ENCODE measurements at regions not wholly inside any gene's neighbourhood (a gene's known extent, or its start where the extent isn't known, plus 50 kb on each side); places are given as distances from the start of the nearest gene placed in this dataset.

- TF ChIP-seq CTCF (IDR thresholded peaks at IDR 0.05; ENCODE audit: low read depth, low read length, missing control alignments): no peak
- Histone ChIP-seq H3K4me3 (ENCODE audit: low read depth, low read length) (no peak overlapping the region), H3K27ac (no peak overlapping the region), H3K36me3 (replicated peaks) (no peaks in the 10 kb centered on the region), H3K27me3 (replicated peaks) (no peaks in the 10 kb centered on the region)
- in situ Hi-C loops (cut with HindIII; ENCODE audit: low pct_ligation_motif_present, low sequenced_read_pairs): no loop called here
- no peak for DNase-seq
Observed at GRCh38 chr20:52880997-52881396, 91.2 kb upstream of the TSHZ2 start.

- H3K36me3 ChIP-seq (replicated peaks): no peaks in the 10 kb centered on the region
- no peak for TF ChIP-seq CTCF (IDR thresholded peaks at IDR 0.05; ENCODE audit: low read depth, low read length, missing control alignments)
- in situ Hi-C loops (cut with HindIII; ENCODE audit: low pct_ligation_motif_present, low sequenced_read_pairs): no loop called here
Observed at GRCh38 chr20:52880259-52880658, 91.9 kb upstream of the TSHZ2 start.

GRCh38 chr20:52874241-52874640, 97.9 kb upstream of the TSHZ2 start:
- no peak for DNase-seq
- Histone ChIP-seq H3K4me3 (ENCODE audit: low read depth, low read length) (no peak overlapping the region), H3K27me3 (replicated peaks) (no peaks in the 10 kb centered on the region), H3K27ac (no peak overlapping the region), H3K36me3 (replicated peaks) (no peaks in the 10 kb centered on the region)
- no peak for TF ChIP-seq CTCF (IDR thresholded peaks at IDR 0.05; ENCODE audit: low read depth, low read length, missing control alignments)
- in situ Hi-C loops (cut with HindIII; ENCODE audit: low pct_ligation_motif_present, low sequenced_read_pairs): no loop called here

More at GRCh38 chr20:52880259-52880658, 91.9 kb upstream of the TSHZ2 start:
- no peak for DNase-seq
- no peak overlapping the region for H3K4me3 ChIP-seq (ENCODE audit: low read depth, low read length)
- no peak overlapping the region for H3K27ac ChIP-seq
- no peaks in the 10 kb centered on the region for H3K27me3 ChIP-seq (replicated peaks)

GRCh38 chr20:52869698-52870501, 102.3 kb upstream of the TSHZ2 start:
- no peak overlapping the region for H3K27ac ChIP-seq
- DNase-seq: no peak
- no peak for TF ChIP-seq CTCF (IDR thresholded peaks at IDR 0.05; ENCODE audit: low read depth, low read length, missing control alignments)
- H3K4me3 ChIP-seq (ENCODE audit: low read depth, low read length): no peak overlapping the region
- H3K36me3 ChIP-seq (replicated peaks): no peaks in the 10 kb centered on the region
- H3K27me3 ChIP-seq (replicated peaks): no peaks in the 10 kb centered on the region
- in situ Hi-C loops (cut with HindIII; ENCODE audit: low pct_ligation_motif_present, low sequenced_read_pairs): no loop called here

- in situ Hi-C loops (cut with HindIII; ENCODE audit: low pct_ligation_motif_present, low sequenced_read_pairs): no loop called here
- no peak overlapping the region for H3K4me3 ChIP-seq (ENCODE audit: low read depth, low read length)
- H3K36me3 ChIP-seq (replicated peaks): no peaks in the 10 kb centered on the region
- H3K27me3 ChIP-seq (replicated peaks): no peaks in the 10 kb centered on the region
- DNase-seq: no peak
- TF ChIP-seq CTCF (IDR thresholded peaks at IDR 0.05; ENCODE audit: low read depth, low read length, missing control alignments): no peak
- no peak overlapping the region for H3K27ac ChIP-seq
Observed at GRCh38 chr20:52869276-52869675, 102.9 kb upstream of the TSHZ2 start.

- Histone ChIP-seq H3K27ac (no peak overlapping the region), H3K27me3 (replicated peaks) (no peaks in the 10 kb centered on the region), H3K4me3 (ENCODE audit: low read depth, low read length) (no peak overlapping the region), H3K36me3 (replicated peaks) (no peaks in the 10 kb centered on the region)
- in situ Hi-C loops (cut with HindIII; ENCODE audit: low pct_ligation_motif_present, low sequenced_read_pairs): no loop called here
- no peak for DNase-seq
- TF ChIP-seq CTCF (IDR thresholded peaks at IDR 0.05; ENCODE audit: low read depth, low read length, missing control alignments): no peak
Observed at GRCh38 chr20:52867305-52867704, 104.9 kb upstream of the TSHZ2 start.

All from brain microvascular endothelial cell (primary cell).